Gastrocnemius medialis (tissue), 4 donors: ENCODE measurements at regions not wholly inside any gene's neighbourhood (a gene's known extent, or its start where the extent isn't known, plus 50 kb on each side); places are given as distances from the start of the nearest gene placed in this dataset.

Source experiments
- ATAC-seq, 2 donors: fragments of 150-250 bp; one replicate each; pipeline ENCODE4 v1.9.1; 2016
- DNase-seq, 2 donors: peaks; one replicate each; pipeline ENCODE4 v3.0.0-alpha.2; 2019
- H3K27ac ChIP-seq, 4 donors: fragments of 200-600 bp; sonication (generic); 1 replicate in 1 of 4; 2 replicates in 3 of 4; pipeline ENCODE4 v1.5.1; 2016 to 2018; ENCODE audit warnings: mild to moderate bottlenecking in 2 of 4, moderate library complexity in 1 of 4
- H3K27me3 ChIP-seq, 3 donors: fragments of 200-600 bp; sonication (generic) in 2 of 3; 1 replicate in 1 of 3; 2 replicates in 2 of 3; pipeline versions ENCODE4 v1.5.1 to v1.6.0; 2016 to 2019; ENCODE audit warnings: mild to moderate bottlenecking in 1 of 3, moderate library complexity in 1 of 3
- H3K36me3 ChIP-seq, 2 donors: fragments of 200-600 bp; sonication (generic) in 1 of 2; one replicate each; pipeline ENCODE4 v1.5.1; 2017 to 2018
- H3K4me1 ChIP-seq, 2 donors: fragments of 200-600 bp; sonication (generic) in 1 of 2; one replicate each; pipeline ENCODE4 v1.5.1; 2016 to 2017; ENCODE audit warnings: mild to moderate bottlenecking in 2 of 2
- H3K4me3 ChIP-seq, 4 donors: fragments of 200-600 bp; sonication (generic) in 3 of 4; 1 replicate in 1 of 4; 2 replicates in 3 of 4; pipeline ENCODE4 v1.5.1; 2016 to 2019; ENCODE audit warnings: mild to moderate bottlenecking in 2 of 4
- H3K9me3 ChIP-seq, 3 donors: fragments of 200-600 bp; sonication (generic) in 2 of 3; 1 replicate in 1 of 3; 2 replicates in 2 of 3; pipeline ENCODE4 v1.5.1; 2016 to 2019
- POLR2A ChIP-seq, 2 donors: fragments of 450-650 bp; IDR thresholded peaks; one replicate each; pipeline ENCODE4 v1.6.1; 2017; ENCODE audit warnings: antibody characterized with exemption in 2 of 2, mild to moderate bottlenecking in 2 of 2, moderate library complexity in 2 of 2
- in situ Hi-C, 4 donors: fragments of 200-750 bp; cut with MboI; loops; one replicate each; pipeline versions ENCODE4 v1.15.0 to v1.8.0; 2017; ENCODE audit warnings: low sequenced_read_pairs in 4 of 4
- intact Hi-C: fragments of 100-400 bp; cut with DNase I; formaldehyde crosslinking; loops from one replicate; pipeline ENCODE4 v1.15.1; 2023; ENCODE audit warnings: low total_unique reads
- TF ChIP-seq, protein P1 (sequence below), 5 experiments: fragments of 450-650 bp in 3 of 5; fragments of 200-600 bp in 2 of 5; sonication (generic) in 2 of 5; IDR thresholded peaks in 4 of 5; conservative IDR thresholded peaks in 1 of 5; 1 replicate in 4 of 5; 2 replicates in 1 of 5; pipeline ENCODE4 v1.5.1; 2016 to 2019; ENCODE audit warnings: antibody characterized with exemption in 5 of 5, mild to moderate bottlenecking in 3 of 5, moderate library complexity in 3 of 5

DNA sequence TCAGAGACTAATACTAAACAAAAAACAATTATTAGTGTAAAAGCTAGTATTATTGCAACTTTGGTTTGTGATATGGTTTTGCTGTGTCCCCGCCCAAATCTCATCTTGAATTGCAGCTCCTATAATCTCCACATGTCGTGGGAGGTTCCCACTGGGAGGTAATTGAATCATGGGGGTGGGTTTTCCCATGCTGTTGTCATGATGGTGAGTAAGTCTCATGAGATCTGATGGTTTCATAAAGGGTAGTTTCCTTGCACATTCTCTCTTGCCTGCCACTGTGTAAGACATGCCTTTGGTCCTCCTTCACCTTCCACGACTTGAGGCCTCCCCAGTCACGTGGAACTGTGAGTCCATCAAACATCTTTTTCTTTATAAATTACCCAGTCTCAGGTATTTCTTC, 325.9 kb upstream of the DAB2 start:
- H3K4me1 ChIP-seq = no peaks in the 10 kb centered on the region
- intact Hi-C loops = no loop called here
- no peak for TF ChIP-seq POLR2A (IDR thresholded peaks at IDR 0.05)
- TF ChIP-seq, protein P1, sequence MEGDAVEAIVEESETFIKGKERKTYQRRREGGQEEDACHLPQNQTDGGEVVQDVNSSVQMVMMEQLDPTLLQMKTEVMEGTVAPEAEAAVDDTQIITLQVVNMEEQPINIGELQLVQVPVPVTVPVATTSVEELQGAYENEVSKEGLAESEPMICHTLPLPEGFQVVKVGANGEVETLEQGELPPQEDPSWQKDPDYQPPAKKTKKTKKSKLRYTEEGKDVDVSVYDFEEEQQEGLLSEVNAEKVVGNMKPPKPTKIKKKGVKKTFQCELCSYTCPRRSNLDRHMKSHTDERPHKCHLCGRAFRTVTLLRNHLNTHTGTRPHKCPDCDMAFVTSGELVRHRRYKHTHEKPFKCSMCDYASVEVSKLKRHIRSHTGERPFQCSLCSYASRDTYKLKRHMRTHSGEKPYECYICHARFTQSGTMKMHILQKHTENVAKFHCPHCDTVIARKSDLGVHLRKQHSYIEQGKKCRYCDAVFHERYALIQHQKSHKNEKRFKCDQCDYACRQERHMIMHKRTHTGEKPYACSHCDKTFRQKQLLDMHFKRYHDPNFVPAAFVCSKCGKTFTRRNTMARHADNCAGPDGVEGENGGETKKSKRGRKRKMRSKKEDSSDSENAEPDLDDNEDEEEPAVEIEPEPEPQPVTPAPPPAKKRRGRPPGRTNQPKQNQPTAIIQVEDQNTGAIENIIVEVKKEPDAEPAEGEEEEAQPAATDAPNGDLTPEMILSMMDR (IDR thresholded peaks at IDR 0.05 in 4 of 5, conservative IDR thresholded peaks at IDR 0.05 in 1 of 5) = no peak
- in situ Hi-C loops = no loop called here
- ATAC-seq (no peak), DNase-seq (no peak)
- H3K36me3 ChIP-seq = no peaks in the 10 kb centered on the region
- no peak overlapping the region for H3K4me3 ChIP-seq
- H3K9me3 ChIP-seq = peaks cover 0 to 4% (median 0%) of the 10 kb centered on the region in 3 donors
- H3K27ac ChIP-seq = no peak overlapping the region
- no peaks in the 10 kb centered on the region for H3K27me3 ChIP-seq

DNA sequence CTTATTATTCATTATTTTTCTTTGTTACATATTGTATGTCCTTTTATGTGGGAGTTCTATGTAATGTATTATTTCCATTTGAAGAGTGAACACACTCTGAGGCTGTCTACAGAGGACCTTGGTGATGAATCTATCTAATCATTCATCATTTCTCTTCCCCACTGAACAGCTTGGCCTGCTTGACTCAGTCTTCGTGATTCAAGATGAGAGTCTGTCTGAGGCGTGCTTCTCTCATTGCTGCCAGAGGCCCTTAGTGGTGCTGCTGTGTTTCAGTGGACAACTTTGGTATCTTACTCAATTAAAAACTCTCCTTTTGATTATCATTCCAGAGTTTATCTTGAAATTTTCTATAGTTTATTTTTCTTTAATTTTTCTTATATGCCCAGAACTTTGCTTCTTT, 318.1 kb upstream of the DAB2 start:
- no peak for DNase-seq
- no peaks in the 10 kb centered on the region for H3K27me3 ChIP-seq
- H3K9me3 ChIP-seq = no peaks in the 10 kb centered on the region
- in situ Hi-C loops (no loop called here), intact Hi-C loops (no loop called here)
- no peak overlapping the region for H3K27ac ChIP-seq
- ATAC-seq = no peak
- no peaks in the 10 kb centered on the region for H3K4me1 ChIP-seq
- TF ChIP-seq, protein P1 (IDR thresholded peaks at IDR 0.05 in 4 of 5, conservative IDR thresholded peaks at IDR 0.05 in 1 of 5) = no peak
- TF ChIP-seq POLR2A (IDR thresholded peaks at IDR 0.05) = no peak
- no peak overlapping the region for H3K4me3 ChIP-seq
- H3K36me3 ChIP-seq = no peaks in the 10 kb centered on the region

DNA sequence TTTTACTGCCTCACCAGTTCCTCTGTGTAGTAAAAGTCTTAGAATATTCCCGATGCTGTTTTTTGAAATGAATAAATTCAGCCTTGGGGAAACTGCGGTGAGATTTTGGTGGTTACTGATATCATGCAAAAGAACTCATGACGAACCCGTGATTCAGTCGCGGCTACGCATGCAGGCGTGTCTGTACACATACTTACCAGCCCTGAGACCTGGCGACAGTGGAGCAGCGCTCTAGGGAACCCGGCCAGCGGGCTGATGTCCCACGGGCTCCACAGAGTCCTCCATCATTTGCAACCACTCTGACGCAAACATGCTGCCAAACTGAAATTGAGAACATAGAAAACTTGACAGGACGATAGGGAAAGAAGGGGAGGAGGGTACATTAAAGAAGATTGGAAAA, 315.6 kb upstream of the DAB2 start:
- TF ChIP-seq, protein P1 (IDR thresholded peaks at IDR 0.05 in 4 of 5, conservative IDR thresholded peaks at IDR 0.05 in 1 of 5) = no peak
- no peak for TF ChIP-seq POLR2A (IDR thresholded peaks at IDR 0.05)
- no peak for DNase-seq
- H3K9me3 ChIP-seq = no peaks in the 10 kb centered on the region
- no peaks in the 10 kb centered on the region for H3K4me1 ChIP-seq
- H3K36me3 ChIP-seq = no peaks in the 10 kb centered on the region
- intact Hi-C loops (no loop called here), in situ Hi-C loops (no loop called here)
- no peak overlapping the region for H3K4me3 ChIP-seq
- no peak overlapping the region for H3K27ac ChIP-seq
- ATAC-seq = no peak
- H3K27me3 ChIP-seq = no peaks in the 10 kb centered on the region

DNA sequence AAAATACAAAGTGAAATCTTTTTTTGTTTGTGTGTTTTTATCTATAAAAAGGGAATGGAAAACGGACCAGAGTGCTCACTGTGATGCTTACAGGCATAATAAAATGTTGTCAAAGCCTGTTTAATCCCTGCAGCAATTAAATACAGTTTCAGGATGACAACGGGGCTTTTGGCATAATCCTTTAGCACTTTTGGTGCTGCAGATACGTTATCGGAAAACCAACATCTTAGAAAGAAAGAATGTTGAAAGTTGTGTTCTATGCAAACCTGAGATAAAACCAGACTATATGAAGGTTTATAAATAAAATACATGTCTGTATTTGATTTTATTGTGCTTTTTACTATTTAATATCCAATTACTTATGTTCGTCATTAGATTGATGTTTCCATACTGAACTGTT, 307.4 kb upstream of the DAB2 start:
- no peaks in the 10 kb centered on the region for H3K4me1 ChIP-seq
- DNase-seq = no peak
- no peaks in the 10 kb centered on the region for H3K9me3 ChIP-seq
- in situ Hi-C loops = no loop called here
- no peak overlapping the region for H3K4me3 ChIP-seq
- no peak for ATAC-seq
- intact Hi-C loops = no loop called here
- TF ChIP-seq, protein P1 (IDR thresholded peaks at IDR 0.05 in 4 of 5, conservative IDR thresholded peaks at IDR 0.05 in 1 of 5) = no peak
- TF ChIP-seq POLR2A (IDR thresholded peaks at IDR 0.05) = no peak
- H3K36me3 ChIP-seq = no peaks in the 10 kb centered on the region
- H3K27me3 ChIP-seq = no peaks in the 10 kb centered on the region
- H3K27ac ChIP-seq = no peak overlapping the region

DNA sequence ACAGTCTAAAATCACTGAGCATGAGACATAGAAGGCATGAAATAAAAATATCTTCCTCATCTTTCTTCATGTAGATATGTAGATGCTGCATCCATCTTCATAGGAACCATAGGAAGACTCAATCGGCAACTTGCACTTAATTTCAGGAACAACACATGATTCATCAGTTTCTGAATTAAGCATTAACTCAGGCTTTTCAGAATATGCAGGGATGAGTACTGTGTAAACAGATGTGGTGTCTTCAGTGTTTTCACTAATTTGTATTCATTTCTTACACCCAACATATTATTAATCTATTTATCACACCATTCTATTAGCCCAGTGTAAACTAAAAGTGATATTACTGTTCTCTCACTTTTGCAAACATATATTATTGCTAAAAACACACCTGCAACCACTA, 305.9 kb upstream of the DAB2 start:
- no peak for ATAC-seq
- Histone ChIP-seq H3K9me3 (no peaks in the 10 kb centered on the region), H3K4me1 (no peaks in the 10 kb centered on the region), H3K36me3 (no peaks in the 10 kb centered on the region), H3K4me3 (no peak overlapping the region), H3K27ac (no peak overlapping the region), H3K27me3 (no peaks in the 10 kb centered on the region)
- in situ Hi-C loops (no loop called here), intact Hi-C loops (no loop called here)
- TF ChIP-seq, protein P1 (IDR thresholded peaks at IDR 0.05 in 4 of 5, conservative IDR thresholded peaks at IDR 0.05 in 1 of 5) = no peak
- no peak for TF ChIP-seq POLR2A (IDR thresholded peaks at IDR 0.05)
- no peak for DNase-seq
